HG03097 (cell line): ENCODE measurements at regions not wholly inside any gene's neighbourhood (a gene's known extent, or its start where the extent isn't known, plus 50 kb on each side); places are given as distances from the start of the nearest gene placed in this dataset.
"Not testable (repeated sequence)": the region's sequence is repeated elsewhere in the genome, so short reads cannot be mapped to it uniquely, and the experiment has no call there.

Source experiments
- ATAC-seq: cut with Tn5 transposase; IDR thresholded peaks from one replicate; pipeline ENCODE4 v1.9.1; 2021; ENCODE audit not compliant: unreplicated experiment, low FRiP score

DNA sequence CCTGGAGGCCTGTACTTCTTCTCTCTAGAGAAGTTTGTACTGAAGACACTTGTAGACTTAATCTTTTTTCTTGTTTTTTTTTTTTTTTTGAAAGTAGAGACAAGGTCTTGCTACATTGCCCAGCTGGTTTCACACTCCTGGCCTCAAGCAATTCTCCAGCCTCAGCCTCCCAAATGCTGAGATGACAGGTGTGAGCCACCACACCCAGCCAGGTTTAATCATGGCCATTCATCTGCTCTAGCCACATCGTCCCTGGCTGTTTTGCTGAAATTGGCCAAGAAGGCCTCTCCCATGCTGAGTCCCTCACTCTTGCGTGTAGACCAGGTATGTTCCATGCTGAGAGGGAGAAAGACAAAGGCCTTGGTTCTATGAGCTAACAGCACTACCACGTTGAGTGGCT, 176.2 kb downstream of the JCAD start:
- ATAC-seq = no peak

DNA sequence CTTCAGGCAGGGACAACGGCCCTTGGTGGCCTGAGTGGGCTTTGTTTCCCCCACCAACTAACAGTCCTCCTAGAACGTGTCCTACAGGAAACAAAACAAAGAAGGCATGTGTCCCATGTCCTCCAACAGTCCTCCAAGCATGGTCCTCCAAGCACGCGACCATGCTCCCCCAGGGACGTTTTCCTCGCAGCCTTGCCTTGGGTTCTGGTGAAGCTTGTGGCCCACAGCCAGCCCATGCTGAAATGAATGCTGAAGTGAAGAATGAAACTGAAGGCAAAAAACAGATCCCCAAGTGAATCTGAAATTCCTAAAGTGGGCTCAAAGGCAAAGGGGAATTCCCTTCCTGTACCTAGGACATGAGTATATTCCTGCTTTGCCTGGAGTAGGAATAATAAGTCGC, 176.6 kb downstream of the JCAD start:
- ATAC-seq = no peak

- no peak for ATAC-seq
Measured at GRCh38 chr10:29881811-29882210, 177.6 kb downstream of the JCAD start.

- ATAC-seq = no peak
Measured at GRCh38 chr10:29881336-29881771, 178.0 kb downstream of the JCAD start.

DNA sequence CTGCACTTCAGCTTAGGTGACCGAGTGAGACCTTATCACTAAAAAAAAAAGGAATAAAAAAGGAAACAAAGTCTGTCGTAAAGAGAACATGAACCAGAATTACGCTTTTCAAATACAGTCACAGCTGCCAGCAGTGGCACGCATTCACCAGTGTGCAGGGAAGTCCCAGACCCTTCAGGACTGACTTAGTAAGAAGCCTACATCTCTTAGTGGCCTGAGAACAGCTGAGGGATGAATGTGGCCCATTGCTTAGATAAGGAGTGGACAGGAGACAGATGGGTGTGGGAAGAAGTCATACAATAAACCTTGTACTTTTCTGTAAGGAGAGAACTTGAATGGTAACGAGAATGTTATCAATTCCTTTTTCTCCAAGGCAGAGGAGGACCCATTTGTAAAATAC, 178.5 kb downstream of the JCAD start:
- no peak for ATAC-seq

GRCh38 chr10:29879862-29880261, 179.5 kb downstream of the JCAD start:
- no peak for ATAC-seq

GRCh38 chr10:29878492-29878891, 180.9 kb downstream of the JCAD start:
- no peak for ATAC-seq

- no peak for ATAC-seq
Measured at GRCh38 chr10:29877793-29878491, 181.4 kb downstream of the JCAD start.

- ATAC-seq = no peak
Measured at GRCh38 chr10:29876008-29876555, 183.3 kb downstream of the JCAD start.

GRCh38 chr10:29874606-29875269, 184.6 kb downstream of the JCAD start:
- no peak for ATAC-seq

GRCh38 chr10:29873941-29874484, 185.4 kb downstream of the JCAD start:
- ATAC-seq = no peak

DNA sequence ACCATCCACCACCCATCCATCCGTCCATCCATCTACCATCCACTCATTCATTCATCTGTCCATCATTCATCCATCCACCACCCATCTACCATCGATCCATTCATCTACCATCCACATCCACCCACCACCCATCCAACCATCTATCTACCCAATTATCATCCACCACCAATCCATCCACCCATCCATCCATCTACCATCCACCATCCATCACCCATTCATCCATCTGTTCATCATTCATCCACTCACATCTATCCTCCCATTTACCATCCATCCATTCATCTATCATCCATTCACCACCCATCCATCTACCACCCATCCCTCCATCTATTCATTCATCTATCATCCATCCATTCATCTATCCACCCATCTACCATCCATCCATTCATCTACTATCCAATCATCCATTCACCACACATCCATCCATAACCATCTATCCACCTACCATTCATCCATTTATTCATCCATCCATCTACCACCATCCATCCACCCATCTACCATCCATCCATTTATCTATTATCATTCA, 188.8 kb downstream of the JCAD start:
- ATAC-seq = no peak

DNA sequence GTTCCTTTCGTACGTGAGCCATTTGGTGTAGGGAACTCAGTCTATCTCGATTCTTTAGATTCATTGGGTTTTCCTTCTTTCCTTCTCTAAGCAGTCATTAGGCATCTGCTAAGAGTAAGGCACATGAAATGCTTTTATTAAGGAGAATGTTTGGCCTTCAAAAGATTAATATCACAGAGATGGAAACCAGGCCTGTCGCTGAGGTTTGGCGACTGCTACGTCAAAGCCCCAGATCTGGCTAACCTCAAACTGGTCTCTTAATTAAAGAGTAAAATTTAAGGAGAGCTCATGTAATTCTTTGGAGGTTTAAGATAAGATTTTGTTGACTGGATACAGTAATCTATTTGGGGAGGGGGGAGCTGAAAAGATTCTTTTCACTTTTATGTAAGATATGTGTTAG, 189.8 kb downstream of the JCAD start:
- ATAC-seq = no peak

DNA sequence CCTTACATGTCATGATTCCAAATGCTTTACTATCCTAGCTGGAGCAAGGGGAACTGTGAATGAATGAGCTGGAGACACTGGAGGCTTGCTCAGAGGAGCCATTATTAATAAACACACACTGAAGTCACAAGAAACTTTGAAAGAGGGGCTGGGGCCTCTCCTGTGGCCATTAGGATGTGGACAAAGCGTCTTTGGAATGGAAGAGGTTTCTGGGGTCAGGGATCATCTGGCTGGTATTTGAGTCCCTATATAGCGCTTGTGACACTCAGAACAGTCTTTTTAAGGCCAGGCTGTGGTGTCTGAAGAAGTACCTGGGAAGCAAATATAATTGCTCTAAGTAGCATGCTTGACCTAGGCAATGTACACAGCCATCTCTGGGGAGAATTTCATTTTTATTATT, 193.0 kb downstream of the JCAD start:
- no peak for ATAC-seq

- no peak for ATAC-seq
Measured at GRCh38 chr10:29865700-29866355, 193.6 kb downstream of the JCAD start.

DNA sequence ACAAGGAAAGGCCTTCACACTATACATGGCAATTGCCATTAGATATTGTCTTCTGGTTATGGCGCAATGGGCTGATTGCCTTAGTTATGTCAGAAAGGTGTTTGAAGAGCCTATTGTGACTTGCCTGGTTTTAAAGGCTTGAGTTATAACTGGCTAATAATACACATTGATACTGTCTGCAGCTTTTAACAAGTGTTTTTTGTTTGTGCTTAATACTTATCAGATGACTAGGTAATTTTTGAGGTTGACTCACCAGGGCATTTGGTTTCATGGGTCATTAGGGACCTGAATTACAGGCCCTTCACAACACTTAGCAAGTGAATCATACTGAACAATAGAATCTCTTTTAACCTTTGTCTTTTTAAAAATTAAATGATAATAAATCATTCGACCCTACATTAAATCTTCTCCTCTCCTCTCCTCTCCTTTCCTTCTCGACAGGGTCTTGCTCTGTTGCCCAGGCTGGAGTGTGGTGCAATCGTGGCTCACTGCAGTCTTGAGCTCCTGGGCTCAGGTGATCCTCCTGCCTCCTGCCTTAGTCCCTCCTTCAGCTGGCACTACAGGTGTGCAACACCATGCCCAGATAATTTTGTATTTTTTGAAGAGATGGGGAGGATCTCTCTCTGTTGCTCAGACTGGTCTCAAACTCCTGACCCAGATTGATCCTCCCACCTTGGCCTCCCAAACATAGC, 196.3 kb downstream of the JCAD start:
- ATAC-seq = no peak

DNA sequence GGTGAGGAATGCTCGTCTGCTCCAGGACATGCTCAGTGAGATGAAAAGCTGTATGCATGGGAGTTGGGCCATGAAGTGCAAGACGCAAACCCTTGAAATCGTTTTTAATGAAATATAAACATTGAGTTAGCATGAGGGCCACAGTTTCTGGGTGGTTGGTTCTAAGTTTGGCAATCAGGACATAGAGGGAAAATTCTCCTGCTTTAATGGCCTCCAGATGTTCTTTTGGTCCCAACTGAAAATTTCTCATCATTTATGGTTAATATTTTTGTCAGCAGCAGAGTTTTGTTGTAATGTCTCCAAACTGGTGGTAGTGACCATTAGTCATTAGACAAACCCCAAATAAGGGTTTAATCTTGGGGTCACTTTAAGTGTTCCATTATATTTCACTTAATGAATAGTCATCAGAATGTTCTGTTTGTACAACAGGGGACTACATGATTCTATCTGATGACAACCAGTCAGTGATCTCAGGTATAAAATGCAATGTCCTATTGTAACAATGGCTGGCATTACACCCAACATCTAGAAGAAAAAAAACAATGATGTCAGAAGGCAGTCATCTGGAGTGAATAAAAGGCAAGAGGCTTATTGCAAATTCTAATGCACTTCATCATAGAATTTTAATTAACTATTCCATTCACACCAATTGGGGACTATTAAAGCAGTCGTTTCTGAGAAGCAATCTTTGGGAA, 197.4 kb downstream of the JCAD start:
- no peak for ATAC-seq

- not testable (repeated sequence) for ATAC-seq
Measured at GRCh38 chr10:29861231-29861630, 198.2 kb downstream of the JCAD start.

- ATAC-seq = no peak
Measured at GRCh38 chr10:29860166-29860565, 199.2 kb downstream of the JCAD start.
